ENCODE measurements at regions not wholly inside any gene's neighbourhood (a gene's known extent, or its start where the extent isn't known, plus 50 kb on each side); places are given as distances from the start of the nearest gene placed in this dataset.

- Histone ChIP-seq H3K36me3 (ENCODE audit: insufficient read depth, low read length) (no peaks in the 10 kb centered on the region), H3K9me2 (ENCODE audit: insufficient read depth, low read length) (no peaks in the 10 kb centered on the region), H3K9ac (ENCODE audit: low read length) (no peak overlapping the region), H3K4me2 (ENCODE audit: low read length) (no peak overlapping the region), H3K27me3 (ENCODE audit: insufficient read depth, low read depth, low read length) (no peaks in the 10 kb centered on the region), H4K20me1 (ENCODE audit: insufficient read depth) (no peaks in the 10 kb centered on the region), H3K4me3 (ENCODE audit: low read length) (no peak overlapping the region), H3K79me2 (replicated peaks; ENCODE audit: insufficient read depth, low read length) (no peaks in the 10 kb centered on the region), H3F3A (ENCODE audit: insufficient read depth, low read length, poor library complexity, severe bottlenecking) (no peaks in the 10 kb centered on the region), H2AFZ (ENCODE audit: low read depth, low read length) (no peak overlapping the region), H3K9me3 (ENCODE audit: low read length) (no peaks in the 10 kb centered on the region), H3K27ac (ENCODE audit: low read length) (no peak overlapping the region)
- no peak for TF ChIP-seq CTCF (IDR thresholded peaks at IDR 0.05; ENCODE audit: poor library complexity, severe bottlenecking)
- no peak for TF ChIP-seq EP300 (conservative IDR thresholded peaks at IDR 0.05; ENCODE audit: poor library complexity, severe bottlenecking)
- no peak for TF ChIP-seq RAD21 (conservative IDR thresholded peaks at IDR 0.05)
- no peak for TF ChIP-seq MXI1 (conservative IDR thresholded peaks at IDR 0.05; ENCODE audit: poor library complexity, severe bottlenecking)
- TF ChIP-seq POLR2AphosphoS5 (IDR thresholded peaks at IDR 0.05) = no peak
- no peak for TF ChIP-seq REST (IDR thresholded peaks at IDR 0.05; ENCODE audit: borderline replicate concordance)
- no peak for TF ChIP-seq EZH2 (IDR thresholded peaks at IDR 0.05; ENCODE audit: borderline replicate concordance, insufficient read depth, low read length, poor library complexity, severe bottlenecking)
- TF ChIP-seq TAF1 (IDR thresholded peaks at IDR 0.05; ENCODE audit: low read depth) = no peak
- no peak for TF ChIP-seq SMC3 (conservative IDR thresholded peaks at IDR 0.05; ENCODE audit: poor library complexity)
These were observed 82.3 kb upstream of the SYT6 start for GRCh38 chr1:114235960-114236359.

- TF ChIP-seq TAF1 (IDR thresholded peaks at IDR 0.05; ENCODE audit: low read depth) (no peak), SMC3 (conservative IDR thresholded peaks at IDR 0.05; ENCODE audit: poor library complexity) (no peak), CTCF (IDR thresholded peaks at IDR 0.05; ENCODE audit: poor library complexity, severe bottlenecking) (no peak), MXI1 (conservative IDR thresholded peaks at IDR 0.05; ENCODE audit: poor library complexity, severe bottlenecking) (no peak), RAD21 (conservative IDR thresholded peaks at IDR 0.05) (no peak), EZH2 (IDR thresholded peaks at IDR 0.05; ENCODE audit: borderline replicate concordance, insufficient read depth, low read length, poor library complexity, severe bottlenecking) (no peak), EP300 (conservative IDR thresholded peaks at IDR 0.05; ENCODE audit: poor library complexity, severe bottlenecking) (no peak), POLR2AphosphoS5 (IDR thresholded peaks at IDR 0.05) (no peak), REST (IDR thresholded peaks at IDR 0.05; ENCODE audit: borderline replicate concordance) (no peak)
- H3K4me2 ChIP-seq (ENCODE audit: low read length) = no peak overlapping the region
- no peaks in the 10 kb centered on the region for H3F3A ChIP-seq (ENCODE audit: insufficient read depth, low read length, poor library complexity, severe bottlenecking)
- no peaks in the 10 kb centered on the region for H3K36me3 ChIP-seq (ENCODE audit: insufficient read depth, low read length)
- H3K9ac ChIP-seq (ENCODE audit: low read length) = no peak overlapping the region
- no peaks in the 10 kb centered on the region for H3K27me3 ChIP-seq (ENCODE audit: insufficient read depth, low read depth, low read length)
- H4K20me1 ChIP-seq (ENCODE audit: insufficient read depth) = no peaks in the 10 kb centered on the region
- no peak overlapping the region for H2AFZ ChIP-seq (ENCODE audit: low read depth, low read length)
- no peak overlapping the region for H3K27ac ChIP-seq (ENCODE audit: low read length)
- H3K4me3 ChIP-seq (ENCODE audit: low read length) = no peak overlapping the region
- H3K79me2 ChIP-seq (replicated peaks; ENCODE audit: insufficient read depth, low read length) = no peaks in the 10 kb centered on the region
- no peaks in the 10 kb centered on the region for H3K9me2 ChIP-seq (ENCODE audit: insufficient read depth, low read length)
- no peaks in the 10 kb centered on the region for H3K9me3 ChIP-seq (ENCODE audit: low read length)
These were observed 81.6 kb upstream of the SYT6 start for GRCh38 chr1:114235281-114235680.
